IMR-90 (cell line): ENCODE measurements at regions not wholly inside any gene's neighbourhood (a gene's known extent, or its start where the extent isn't known, plus 50 kb on each side); places are given as distances from the start of the nearest gene placed in this dataset.

Experiments
- ATAC-seq: fragments of 200-7000 bp; cut with Tn5 transposase; 2 replicates; pipeline ENCODE4 v1.9.1; 2020; ENCODE audit warnings: low read depth, mild to moderate bottlenecking, moderate library complexity
- BruUV-seq: library from RNA; stranded (reverse); fragments of 400-500 nt; replicated peaks from 2 replicates; lab custom pipeline; 2021; lab: Mats Ljungman, UMichigan
- CTCF ChIA-PET: fragments of 300-600 bp; formaldehyde crosslinking; extraction: SDS; loops from one replicate; lab custom pipeline; 2021; ENCODE audit warnings: antibody characterized with exemption; lab: Yijun Ruan, JAX
- POLR2A ChIA-PET: fragments of 300-600 bp; sonication (Branson Sonifier 250); formaldehyde crosslinking; loops from one replicate; lab custom pipeline; 2022; ENCODE audit warnings: antibody characterized with exemption; ENCODE audit not compliant: unreplicated experiment; lab: Charles Lee
- DNase-seq: peaks from one replicate; pipeline ENCODE4 v3.0.0; 2013
- H2AFZ ChIP-seq: replicated peaks from 2 replicates; pipeline ENCODE3; 2013; ENCODE audit warnings: low read length, mild to moderate bottlenecking; ENCODE audit not compliant: poor library complexity
- H2AK5ac ChIP-seq: 2 replicates; pipeline ENCODE4 v1.6.1; 2013; ENCODE audit warnings: low read depth, low read length, inconsistent platforms
- H2AK9ac ChIP-seq: replicated peaks from 2 replicates; pipeline ENCODE3; 2013; ENCODE audit warnings: mild to moderate bottlenecking, low read depth, low read length, moderate library complexity; ENCODE audit not compliant: poor library complexity
- H2BK120ac ChIP-seq: 2 replicates; pipeline ENCODE4 v1.6.1; 2013; ENCODE audit warnings: low read depth, low read length, inconsistent platforms
- H2BK15ac ChIP-seq: 3 replicates; pipeline ENCODE4 v1.6.1; 2013; ENCODE audit warnings: low read depth, low read length, inconsistent platforms
- H2BK20ac ChIP-seq: 2 replicates; pipeline ENCODE4 v1.6.1; 2013; ENCODE audit warnings: low read depth, mild to moderate bottlenecking, inconsistent platforms, low read length, moderate library complexity
- H2BK5ac ChIP-seq: 2 replicates; pipeline ENCODE4 v1.6.1; 2013; ENCODE audit warnings: mild to moderate bottlenecking, low read depth, low read length, inconsistent platforms; ENCODE audit not compliant: poor library complexity, severe bottlenecking
- H3K14ac ChIP-seq: replicated peaks from 2 replicates; pipeline ENCODE4 v1.6.1; 2013; ENCODE audit warnings: low read depth, low read length, inconsistent platforms
- H3K18ac ChIP-seq: 2 replicates; pipeline ENCODE4 v1.6.1; 2013; ENCODE audit warnings: low read depth, low read length, control low read depth
- H3K23ac ChIP-seq: 2 replicates; pipeline ENCODE4 v1.6.1; 2013; ENCODE audit warnings: low read depth, low read length, inconsistent platforms
- H3K27ac ChIP-seq: 2 replicates; pipeline ENCODE4 v1.5.1; 2013; ENCODE audit warnings: mild to moderate bottlenecking, control low read depth, low read length; ENCODE audit not compliant: insufficient read depth
- H3K27me3 ChIP-seq: 2 replicates; pipeline ENCODE4 v1.6.1; 2013; ENCODE audit warnings: low read length; ENCODE audit not compliant: control insufficient read depth, insufficient read depth
- H3K36me3 ChIP-seq: 2 replicates; pipeline ENCODE4 v1.6.1; 2013; ENCODE audit warnings: low read length, mixed read lengths; ENCODE audit not compliant: control insufficient read depth, insufficient read depth
- H3K4ac ChIP-seq: 2 replicates; pipeline ENCODE4 v1.6.1; 2013; ENCODE audit warnings: low read depth, low read length, inconsistent platforms
- H3K4me1 ChIP-seq: 2 replicates; pipeline ENCODE4 v1.6.1; 2013; ENCODE audit warnings: low read length, mixed read lengths; ENCODE audit not compliant: control insufficient read depth, insufficient read depth
- H3K4me2 ChIP-seq: 2 replicates; pipeline ENCODE4 v1.6.1; 2013; ENCODE audit warnings: low read depth, mild to moderate bottlenecking, control low read depth, low read length, moderate library complexity
- H3K4me3 ChIP-seq: 2 replicates; pipeline ENCODE4 v1.5.1; 2013; ENCODE audit warnings: low read depth, mild to moderate bottlenecking, control low read depth, low read length, moderate library complexity; ENCODE audit not compliant: insufficient read depth
- H3K56ac ChIP-seq: 2 replicates; pipeline ENCODE4 v1.6.1; 2013; ENCODE audit warnings: low read length, inconsistent platforms; ENCODE audit not compliant: insufficient read depth; ENCODE audit errors: extremely low read depth
- H3K79me1 ChIP-seq, 2 experiments: 2 replicates each; pipeline ENCODE4 v1.6.1; 2013; ENCODE audit warnings: low read length in 2 of 2, inconsistent platforms in 1 of 2, low read depth in 1 of 2
- H3K9ac ChIP-seq: 2 replicates; pipeline ENCODE4 v1.6.1; 2013; ENCODE audit warnings: low read depth, low read length, control low read depth
- H3K9me1 ChIP-seq: 2 replicates; pipeline ENCODE4 v1.6.1; 2013; ENCODE audit warnings: low read length, inconsistent platforms; ENCODE audit not compliant: insufficient read depth
- H3K9me3 ChIP-seq: 2 replicates; pipeline ENCODE4 v1.6.1; 2013; ENCODE audit warnings: low read length; ENCODE audit not compliant: control insufficient read depth, insufficient read depth
- H4K20me1 ChIP-seq: 2 replicates; pipeline ENCODE4 v1.6.1; 2013; ENCODE audit warnings: low read length, inconsistent platforms; ENCODE audit not compliant: insufficient read depth
- H4K5ac ChIP-seq: 2 replicates; pipeline ENCODE4 v1.6.1; 2013; ENCODE audit warnings: mild to moderate bottlenecking, low read depth, low read length, control low read depth
- H4K8ac ChIP-seq, 2 experiments: 2 replicates each; pipeline ENCODE4 v1.6.1; 2013; ENCODE audit warnings: low read depth in 2 of 2, low read length in 2 of 2, control low read depth in 1 of 2, inconsistent platforms in 1 of 2
- H4K91ac ChIP-seq: 2 replicates; pipeline ENCODE4 v1.6.1; 2013; ENCODE audit warnings: low read depth, low read length, inconsistent platforms; ENCODE audit not compliant: insufficient read depth
- CEBPB ChIP-seq: IDR thresholded peaks from 2 replicates; pipeline ENCODE4 v1.6.1; 2012; ENCODE audit warnings: low read depth, low read length, improper control_type of control experiment
- CTCF ChIP-seq: conservative IDR thresholded peaks from 2 replicates; pipeline ENCODE4 v1.5.1; 2012; ENCODE audit warnings: mild to moderate bottlenecking, low read depth, low read length, improper control_type of control experiment
- USF2 ChIP-seq: fragments of 150-350 bp; IDR thresholded peaks from 2 replicates; pipeline ENCODE4 v1.6.1; 2017; ENCODE audit warnings: mild to moderate bottlenecking, antibody characterized with exemption, low read length, low read depth
- WGBS, 2 experiments: methylation state at CpG; one replicate each; pipeline versions ENCODE4 v1.1.5 to v1.1.7; 2013; ENCODE audit warnings: missing lambda C conversion rate in 2 of 2; ENCODE audit not compliant: insufficient read length in 1 of 2; ENCODE audit errors: extremely low coverage in 2 of 2; 5-methylcytosine and 5-hydroxymethylcytosine counted together
- dilution Hi-C: fragments of 300-500 bp; cut with HindIII; formaldehyde crosslinking; loops from one replicate; pipeline ENCODE4 v1.14.3; 2018; ENCODE audit warnings: low sequenced_read_pairs; ENCODE audit not compliant: unreplicated experiment
- in situ Hi-C: fragments of 300-500 bp; cut with MboI; formaldehyde crosslinking; loops from 3 replicates; pipeline ENCODE4 v1.14.3; 2019; ENCODE audit warnings: low sequenced_read_pairs, inconsistent platforms, mixed read lengths
- intact Hi-C: fragments of 100-400 bp; cut with micrococcal nuclease; formaldehyde crosslinking; loops from 2 replicates; pipeline ENCODE4 v1.10.0; 2022

GRCh38 chr14:76695263-76695920, 65.9 kb upstream of the VASH1 start:
- no peak overlapping the region for H3K4ac ChIP-seq
- no peaks in the 10 kb centered on the region for H3K9me3 ChIP-seq
- no peaks in the 10 kb centered on the region for H3K36me3 ChIP-seq
- H4K5ac ChIP-seq: no peak overlapping the region
- H3K27me3 ChIP-seq: peaks cover 2% of the 10 kb centered on the region; the same call in 1 of the 2 replicates
- POLR2A ChIA-PET: no interaction called here
- H3K27ac ChIP-seq: no peak overlapping the region
- in situ Hi-C loops (no loop called here), dilution Hi-C loops (no loop called here), intact Hi-C loops (no loop called here)
- H2AK9ac ChIP-seq: no peak overlapping the region
- H3K4me2 ChIP-seq: no peak overlapping the region
- no peak overlapping the region for H2BK5ac ChIP-seq
- 50% methylated on average over 2 of the region's 10 CpGs; no CpG with 5 or more reads in 1 of the 2 experiments for WGBS, 2 experiments
- no peak overlapping the region for H4K8ac ChIP-seq
- H3K9ac ChIP-seq: no peak overlapping the region
- ATAC-seq: no peak
- H3K18ac ChIP-seq: no peak overlapping the region
- CTCF ChIA-PET: no interaction called here
- no peaks in the 10 kb centered on the region for H3K4me1 ChIP-seq
- DNase-seq: no peak
- H2AK5ac ChIP-seq: no peak overlapping the region
- BruUV-seq: no TSS peak
- H3K9me1 ChIP-seq: no peaks in the 10 kb centered on the region
- no peaks in the 10 kb centered on the region for H3K79me1 ChIP-seq
- no peaks in the 10 kb centered on the region for H4K20me1 ChIP-seq
- H2AFZ ChIP-seq: no peak overlapping the region
- no peak overlapping the region for H3K14ac ChIP-seq
- no peak overlapping the region for H2BK120ac ChIP-seq
- H3K4me3 ChIP-seq: no peak overlapping the region
- H3K23ac ChIP-seq: no peak overlapping the region
- H2BK15ac ChIP-seq: no peak overlapping the region
- TF ChIP-seq CTCF (no peak), USF2 (no peak), CEBPB (no peak)
- no peak overlapping the region for H2BK20ac ChIP-seq
- no peak overlapping the region for H4K91ac ChIP-seq
- no peak overlapping the region for H3K56ac ChIP-seq
